ENCODE measurements at regions not wholly inside any gene's neighbourhood (a gene's known extent, or its start where the extent isn't known, plus 50 kb on each side); places are given as distances from the start of the nearest gene placed in this dataset.

DNA sequence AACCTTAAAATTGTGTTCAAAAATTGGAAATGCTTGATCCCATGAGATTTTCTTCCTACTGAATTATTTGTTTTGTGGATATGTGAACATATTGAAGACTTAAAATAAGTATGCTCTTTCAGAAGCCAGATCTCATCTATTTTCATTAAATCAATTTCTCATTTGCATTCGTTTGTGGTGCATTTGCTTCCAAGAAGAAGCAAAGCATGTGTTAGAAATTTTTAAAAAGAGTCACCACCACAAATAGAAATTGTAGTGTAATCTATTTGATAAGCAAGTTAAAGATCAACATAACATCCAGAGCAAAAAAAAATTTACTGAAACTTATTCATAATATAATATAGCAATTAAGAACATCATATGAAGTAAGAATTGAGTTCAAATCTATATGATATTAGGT, 300.9 kb upstream of the SYT4 start:
- DNase-seq = no peak

DNA sequence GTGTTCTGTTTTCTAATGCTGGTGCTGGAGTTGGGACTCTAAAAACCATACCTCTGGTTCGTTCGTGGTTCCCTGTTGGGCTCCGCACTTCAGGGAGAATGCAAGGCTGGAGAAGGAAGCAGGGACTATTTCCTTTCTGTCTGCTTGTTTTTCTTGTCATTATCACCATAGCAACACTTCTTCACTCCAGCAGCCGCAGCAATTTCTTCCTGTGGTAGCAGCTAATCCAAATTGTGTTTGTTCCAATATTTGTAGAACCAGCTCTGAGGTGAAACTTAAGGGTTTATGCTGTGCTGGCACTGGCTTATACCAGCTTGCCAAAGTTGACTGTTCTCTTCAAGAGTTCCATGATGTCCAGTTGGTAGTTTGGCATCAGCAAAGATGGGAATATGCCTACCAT, 301.4 kb upstream of the SYT4 start:
- no peak for DNase-seq

DNA sequence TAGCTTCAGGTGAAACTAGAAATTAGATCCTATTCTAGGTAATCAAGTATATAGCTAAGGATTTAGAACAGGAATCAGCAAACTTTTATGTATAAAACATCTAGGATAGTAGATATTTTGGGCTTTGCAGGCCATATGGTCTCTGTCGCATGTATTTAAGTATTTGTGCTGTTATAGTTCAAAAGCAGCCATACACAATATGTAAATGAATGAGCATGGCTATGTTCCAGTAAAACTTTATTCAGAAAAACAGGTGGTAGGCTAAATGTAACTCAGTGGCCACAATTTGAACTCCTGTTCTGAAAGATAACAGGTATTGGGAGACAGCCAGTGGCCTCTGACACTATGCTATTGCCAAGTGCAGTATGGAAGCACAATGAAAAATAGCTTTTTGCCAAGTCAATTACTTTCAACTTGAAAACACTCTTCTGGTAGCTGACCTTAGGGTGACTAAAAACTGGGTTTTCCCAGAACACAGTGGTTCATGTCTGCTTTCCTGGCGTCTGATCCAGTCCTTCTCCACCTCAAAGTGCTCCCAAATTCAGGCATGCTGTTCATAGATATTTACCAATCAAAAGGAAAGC, 304.7 kb upstream of the SYT4 start:
- DNase-seq = no peak

DNA sequence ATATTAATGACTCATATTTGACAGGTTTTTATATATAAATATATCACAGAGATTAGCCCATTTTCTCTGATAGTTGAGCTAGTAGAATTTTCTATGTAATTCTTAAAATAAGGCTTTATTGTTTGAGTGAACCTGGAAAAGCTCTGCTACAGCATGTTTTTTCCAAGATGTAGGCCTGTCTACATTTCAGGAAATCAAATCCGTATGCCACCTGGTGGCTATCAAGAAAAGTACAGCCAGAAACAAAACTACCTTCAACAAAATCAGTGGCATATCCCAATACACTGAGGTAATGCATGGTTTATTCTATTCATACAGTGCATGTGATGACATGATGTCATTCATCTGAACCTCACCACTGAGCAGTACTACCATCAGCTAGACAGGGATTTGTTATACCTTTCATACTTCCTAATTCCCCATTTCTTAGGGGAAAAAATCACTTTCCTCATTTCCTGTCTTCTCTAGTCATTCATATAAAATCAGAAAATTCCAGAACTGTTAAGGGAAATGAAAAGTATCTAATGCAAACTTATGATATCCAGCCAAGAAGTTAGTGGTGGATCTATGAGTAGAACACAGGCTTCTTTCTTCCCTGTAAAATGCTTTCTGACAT, 310.4 kb upstream of the SYT4 start:
- no peak for DNase-seq

GRCh38 chr18:43588838-43589237, 311.5 kb upstream of the SYT4 start:
- DNase-seq = no peak

DNA sequence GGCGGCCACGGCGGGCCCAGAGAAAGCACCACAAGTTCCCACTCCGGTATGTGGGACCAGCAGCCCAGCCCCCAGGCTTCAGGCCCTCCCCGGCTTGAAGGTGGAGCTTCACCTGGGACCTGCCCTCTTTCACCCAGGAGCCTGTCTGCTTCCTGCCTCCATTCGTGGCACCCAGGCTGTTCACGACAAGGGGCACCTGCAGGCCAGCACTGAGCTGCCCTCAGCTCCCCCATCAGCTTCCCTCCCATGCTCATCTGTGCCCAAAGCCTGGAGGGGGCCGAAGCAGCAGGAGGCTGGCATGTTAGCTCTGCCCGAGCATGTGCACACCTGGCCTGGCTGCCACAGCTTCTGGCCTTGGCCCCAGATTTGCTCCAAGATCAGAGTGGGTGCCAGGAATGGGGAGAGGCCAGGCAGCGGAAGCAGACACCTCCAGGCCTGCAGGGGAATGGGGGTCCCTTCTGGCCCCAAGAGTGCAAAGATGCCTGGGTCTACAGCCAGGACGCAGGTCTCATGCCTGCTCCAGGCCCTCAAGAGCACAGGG, 312.4 kb upstream of the SYT4 start:
- no peak for DNase-seq

- DNase-seq = no peak
These were observed 313.1 kb upstream of the SYT4 start for GRCh38 chr18:43590182-43590903.

DNA sequence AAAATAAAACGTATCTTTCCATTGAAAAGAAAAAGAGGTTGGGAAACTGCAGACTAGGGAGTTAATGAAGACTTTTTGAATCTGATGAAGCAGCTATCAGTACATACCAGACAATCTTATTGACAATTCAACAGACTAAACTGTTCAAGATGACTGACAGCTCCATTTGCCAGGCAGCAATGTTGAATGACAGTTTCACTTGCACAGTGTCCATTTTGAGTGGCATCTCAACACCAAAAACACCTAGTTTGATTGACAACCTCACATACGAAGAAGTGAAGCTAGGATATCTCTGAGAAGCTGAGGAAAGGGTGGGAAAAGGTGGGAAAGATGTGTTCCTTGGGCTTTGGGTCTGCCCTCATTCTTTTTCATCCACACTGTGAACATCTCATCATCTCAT, 315.0 kb upstream of the SYT4 start:
- no peak for DNase-seq

- no peak for DNase-seq
These were observed 318.9 kb upstream of the SYT4 start for GRCh38 chr18:43596105-43596712.

DNA sequence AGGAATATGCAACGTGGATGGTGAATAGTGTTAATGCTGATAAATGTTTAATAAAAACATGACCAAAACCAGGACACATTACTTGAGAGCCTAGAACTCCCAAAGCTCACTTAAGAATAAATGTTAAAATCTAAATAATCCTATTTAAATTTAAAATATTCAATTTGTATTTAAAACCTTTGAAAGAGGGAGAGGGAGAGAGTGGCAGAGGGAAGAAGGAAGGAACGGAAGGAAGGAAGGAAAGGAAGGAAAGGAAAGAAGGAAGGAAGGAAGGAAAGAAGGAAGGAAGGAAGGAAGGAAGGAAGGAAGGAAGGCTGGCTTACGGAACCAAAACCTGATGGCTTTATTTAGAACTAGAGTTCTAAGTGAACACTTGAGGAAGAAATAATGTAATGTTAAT, 324.1 kb upstream of the SYT4 start:
- DNase-seq = no peak

- DNase-seq = no peak
These were observed 327.9 kb upstream of the SYT4 start for GRCh38 chr18:43605224-43605623.

DNA sequence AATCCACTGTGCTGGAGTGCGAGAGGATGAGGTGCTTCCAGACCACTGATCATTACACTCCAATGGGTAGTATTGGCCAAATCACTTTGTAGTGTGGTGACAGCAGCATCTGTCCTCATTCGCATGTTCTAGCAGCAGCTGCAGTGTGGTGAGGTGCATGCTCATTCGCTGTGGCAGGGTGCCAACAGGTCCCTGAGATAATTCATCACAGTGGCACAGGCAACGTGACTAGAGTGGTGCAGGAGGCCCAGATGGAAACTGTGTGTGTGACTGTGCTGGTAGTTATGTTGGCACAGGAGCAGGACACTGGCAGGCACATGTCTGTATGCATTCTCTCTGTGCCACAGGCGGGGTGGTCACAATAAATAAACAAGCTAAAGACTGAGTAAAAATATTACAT, 329.5 kb upstream of the SYT4 start:
- no peak for DNase-seq

DNA sequence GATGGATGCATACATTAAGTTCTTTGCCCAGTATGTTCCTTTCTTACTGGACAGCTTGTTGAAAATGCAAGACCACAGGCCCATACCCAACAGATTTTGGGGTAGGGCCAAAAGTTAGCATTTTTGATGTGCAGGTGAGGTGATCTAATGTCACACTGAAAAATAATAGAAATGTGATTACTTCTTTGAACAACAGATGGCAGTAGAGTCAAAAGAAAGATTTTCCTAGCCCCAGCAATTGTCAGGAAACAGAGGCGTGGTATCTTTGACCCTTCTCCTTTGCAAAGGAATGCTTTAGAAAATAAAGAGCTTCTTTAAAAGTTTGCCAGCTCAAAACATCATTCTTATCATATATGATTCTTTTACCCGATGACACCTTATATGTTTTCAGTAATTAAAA, 343.6 kb upstream of the SYT4 start:
- no peak for DNase-seq

DNA sequence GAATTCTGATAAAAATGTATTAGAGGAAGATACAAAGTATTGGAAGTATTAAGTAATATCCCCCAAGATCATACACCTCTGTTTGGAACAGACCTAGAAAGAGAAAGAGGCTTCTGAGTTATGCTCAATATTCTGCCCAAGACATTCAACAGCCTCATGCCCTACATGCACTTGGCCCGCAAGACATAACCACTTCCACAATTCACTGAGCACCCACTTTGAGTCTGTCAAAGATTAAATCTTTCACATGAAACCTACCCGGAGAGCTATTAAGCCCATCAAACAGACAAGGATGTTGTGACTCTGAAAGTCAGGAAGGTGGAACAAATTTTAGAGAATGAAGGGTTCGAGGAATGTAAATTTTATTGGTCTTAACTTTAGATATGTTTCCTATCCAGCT, 344.7 kb upstream of the SYT4 start:
- no peak for DNase-seq

DNA sequence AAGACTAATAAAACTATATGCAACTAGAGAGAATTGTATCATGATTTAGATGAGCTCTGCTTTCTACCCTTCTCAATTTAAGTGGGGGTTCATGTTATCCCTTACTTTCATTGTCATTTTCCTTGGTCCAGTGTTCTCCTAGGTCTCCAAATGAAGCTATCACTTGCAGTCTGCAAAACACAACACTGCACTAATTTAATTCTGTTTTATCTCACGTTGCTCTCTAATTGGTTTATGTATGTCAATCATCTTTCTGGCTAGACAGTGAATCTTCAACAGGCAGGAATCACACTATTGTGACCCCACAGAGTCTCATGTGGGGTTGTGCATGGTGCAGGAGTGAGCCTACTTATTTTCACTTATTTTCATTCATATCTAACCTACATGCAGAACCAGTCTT, 348.3 kb upstream of the SYT4 start:
- DNase-seq = no peak

GRCh38 chr18:43627848-43628530, 350.7 kb upstream of the SYT4 start:
- no peak for DNase-seq

DNA sequence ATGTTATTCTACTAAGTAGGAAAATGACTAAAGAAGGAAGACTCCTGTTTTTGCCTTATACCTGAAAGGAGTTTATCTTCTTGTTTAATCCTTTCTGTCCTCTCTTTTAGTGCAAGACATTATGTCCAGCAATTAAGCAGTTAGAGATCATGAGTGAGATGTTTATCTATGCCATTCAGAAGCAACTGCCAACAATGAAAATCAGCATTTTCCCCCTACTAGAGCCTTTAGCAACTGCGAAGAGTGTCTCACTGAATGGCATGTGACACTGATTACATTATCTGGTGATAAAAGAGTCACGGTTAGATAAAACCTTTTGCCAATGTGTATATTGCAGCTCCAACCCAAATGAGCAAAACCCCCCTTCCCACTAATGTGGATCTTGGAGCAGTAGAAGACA, 357.7 kb upstream of the SYT4 start:
- DNase-seq = no peak

DNA sequence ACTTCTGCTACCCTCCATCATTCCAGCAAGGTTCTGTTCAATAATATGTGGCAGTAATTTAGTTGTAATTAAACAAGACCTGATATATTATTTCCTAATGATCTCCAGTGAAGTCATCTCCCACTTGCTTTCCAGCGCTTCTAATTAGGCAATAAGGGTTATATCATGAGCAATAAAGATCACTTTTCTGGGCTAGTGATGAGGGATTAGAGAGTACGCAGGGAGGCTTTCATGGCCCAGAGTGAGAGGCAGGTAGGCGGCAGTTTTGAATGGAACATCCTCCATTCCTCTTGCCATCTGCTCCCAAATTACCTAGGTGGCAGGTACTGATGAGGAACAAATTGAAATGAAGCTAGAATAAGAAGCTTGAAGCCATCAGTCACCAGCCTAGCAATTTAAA, 358.1 kb upstream of the SYT4 start:
- no peak for DNase-seq

DNA sequence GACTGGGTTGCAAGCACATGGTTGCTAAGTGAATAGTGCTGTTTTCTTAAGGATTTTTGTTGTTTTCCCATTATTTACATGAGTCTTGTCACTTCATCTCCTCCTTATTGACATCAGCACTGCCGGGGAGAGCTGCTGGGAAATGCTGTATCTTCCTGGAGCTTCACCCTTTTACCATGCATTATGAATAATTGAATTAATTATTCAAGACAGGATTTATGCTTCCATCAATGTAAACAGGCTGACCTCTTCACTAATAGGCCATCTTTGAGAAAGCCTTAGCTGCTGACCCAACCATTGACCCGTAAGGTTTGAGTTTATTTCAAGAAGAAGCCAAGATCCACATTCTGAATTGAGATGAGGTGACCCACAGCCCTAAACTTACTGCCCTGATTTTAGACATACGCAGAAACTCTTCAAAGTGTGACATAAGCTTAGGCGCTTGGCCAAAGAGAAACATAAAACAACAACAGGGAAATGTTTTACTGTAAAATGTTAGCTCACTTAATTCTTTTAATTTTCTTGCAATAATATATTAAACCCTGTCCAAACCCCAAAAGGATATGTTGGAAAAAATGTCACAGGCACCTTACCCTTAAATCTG, 365.5 kb upstream of the SYT4 start:
- no peak for DNase-seq

DNA sequence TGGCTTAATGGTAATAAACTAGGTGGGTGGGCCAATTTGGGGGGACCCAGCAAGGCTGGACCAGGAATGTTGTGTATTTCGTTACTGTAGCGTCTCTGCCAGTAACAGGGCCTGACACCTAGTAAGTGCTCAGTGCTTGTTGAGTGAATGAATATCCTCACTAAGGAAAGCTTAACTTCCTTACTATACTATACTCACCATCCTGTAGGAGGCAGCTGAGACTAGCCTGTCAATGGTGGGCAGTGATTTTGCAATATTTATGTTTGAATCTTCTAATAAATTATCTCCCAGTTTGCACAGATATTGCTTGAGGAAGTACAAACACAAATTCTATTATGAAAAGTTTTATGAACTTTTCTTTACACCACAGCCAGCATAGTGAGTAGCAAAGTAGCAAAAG, 370.7 kb upstream of the SYT4 start:
- no peak for DNase-seq

DNA sequence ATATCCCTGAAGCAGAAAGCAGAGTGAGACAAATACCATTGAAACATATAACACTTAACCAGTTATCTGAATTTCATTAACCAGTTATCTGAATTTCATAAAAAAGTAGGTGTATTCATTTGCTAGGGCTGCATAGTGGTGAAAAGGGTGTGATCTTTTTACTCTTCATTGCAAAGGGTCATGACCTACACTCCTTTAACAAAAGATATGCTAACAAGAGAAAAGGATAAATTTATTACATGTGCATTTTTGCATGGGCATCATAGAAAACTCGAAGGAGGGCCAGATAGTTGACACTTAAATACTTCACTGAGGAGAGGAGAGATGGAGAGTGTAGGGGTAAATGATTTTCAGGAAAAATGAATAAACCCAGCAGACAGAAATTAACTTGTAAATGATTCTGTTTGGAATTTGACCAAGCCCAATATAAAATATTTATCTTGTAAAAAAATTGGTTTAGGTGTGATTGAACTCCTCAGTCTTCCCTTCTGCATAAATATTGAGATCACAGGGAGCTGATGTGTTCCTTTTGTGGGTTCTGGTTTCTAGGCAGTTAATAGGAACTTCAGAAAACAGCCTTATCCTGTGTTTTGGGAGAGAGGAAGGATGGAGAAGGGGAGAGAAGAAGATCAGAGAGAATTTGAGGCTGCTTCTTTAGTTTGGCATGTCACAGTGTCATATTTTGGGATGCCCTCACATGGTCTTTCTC, 372.5 kb upstream of the SYT4 start:
- DNase-seq = no peak

DNA sequence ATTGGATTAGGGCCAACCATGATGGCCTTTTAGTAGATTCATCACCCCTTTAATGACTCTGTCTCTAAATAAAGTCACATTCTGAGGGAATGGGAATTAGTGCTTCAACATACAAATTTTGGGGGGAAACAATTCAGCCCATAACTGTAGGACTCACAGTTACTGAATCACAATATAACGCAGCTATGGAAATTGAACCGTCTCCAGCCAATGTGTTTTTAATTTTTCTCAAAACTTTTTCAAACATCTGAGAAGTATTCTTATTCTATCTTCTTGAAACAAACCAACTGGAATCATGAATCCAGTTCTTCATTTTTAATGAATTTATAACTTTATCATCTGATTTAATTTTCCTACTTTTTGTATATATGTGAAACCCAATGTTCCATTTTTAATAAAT, 373.1 kb upstream of the SYT4 start:
- DNase-seq = no peak
